ENCODE measurements at regions not wholly inside any gene's neighbourhood (a gene's known extent, or its start where the extent isn't known, plus 50 kb on each side); places are given as distances from the start of the nearest gene placed in this dataset.

GRCh38 chr11:106395716-106396349 is 318.4 kb downstream of the AASDHPPT start:
- DNase-seq (no peak), ATAC-seq (no peak)
- Histone ChIP-seq H3K4me3 (no peak overlapping the region), H3K9me3 (peaks cover 0 to 19% of the 10 kb centered on the region in 2 donors), H3K27ac (no peak overlapping the region), H3K27me3 (no peaks in the 10 kb centered on the region), H3K36me3 (no peaks in the 10 kb centered on the region), H3K4me1 (peaks cover 0 to 3% of the 10 kb centered on the region in 2 donors)
- no peak for TF ChIP-seq CTCF (IDR thresholded peaks at IDR 0.05)
- intact Hi-C loops (cut with DNase I), result no loop called here

DNA sequence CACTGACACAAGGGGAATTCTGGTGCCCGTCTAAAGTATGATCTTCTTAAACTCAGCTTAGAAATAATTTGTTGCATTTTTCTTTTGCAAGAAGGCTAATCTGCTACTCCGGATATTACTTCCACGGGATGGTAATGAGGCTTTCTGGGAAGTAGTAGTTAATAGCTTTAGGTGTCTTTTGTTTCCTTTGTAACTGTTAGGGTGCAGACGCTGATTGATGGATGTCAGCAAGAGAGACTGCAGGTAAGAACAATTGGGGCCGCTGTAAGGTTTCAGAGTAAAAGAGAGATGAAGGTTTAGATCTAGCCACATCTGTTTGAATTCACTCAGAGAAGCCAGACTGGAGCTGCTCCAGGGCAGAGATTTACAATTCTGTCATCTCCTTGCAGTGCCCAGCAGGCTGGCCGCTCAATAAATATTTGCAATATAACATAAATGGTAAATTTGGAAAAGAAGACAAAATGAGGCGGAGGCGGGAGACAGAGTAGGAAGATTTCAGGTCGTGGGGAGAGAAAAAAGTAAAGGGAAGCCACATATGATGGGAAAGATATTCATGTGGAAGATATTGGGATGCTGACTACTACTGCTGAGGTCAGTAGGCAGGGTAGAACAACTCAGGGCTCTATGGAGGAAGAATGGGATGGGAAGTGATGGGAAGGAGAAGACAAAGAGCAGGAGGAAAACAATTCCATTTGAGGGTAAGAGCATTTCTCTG is 320.5 kb downstream of the AASDHPPT start:
- ATAC-seq (no peak), DNase-seq (no peak)
- Histone ChIP-seq H3K36me3 (no peaks in the 10 kb centered on the region), H3K27ac (peak overlapping the region in 1 of 2 donors; percentile 40), H3K27me3 (no peaks in the 10 kb centered on the region), H3K4me3 (no peak overlapping the region), H3K9me3 (peaks cover 0 to 19% of the 10 kb centered on the region in 2 donors), H3K4me1 (no peaks in the 10 kb centered on the region)
- no peak for TF ChIP-seq CTCF (IDR thresholded peaks at IDR 0.05)
- intact Hi-C loops (cut with DNase I), result no loop called here

DNA sequence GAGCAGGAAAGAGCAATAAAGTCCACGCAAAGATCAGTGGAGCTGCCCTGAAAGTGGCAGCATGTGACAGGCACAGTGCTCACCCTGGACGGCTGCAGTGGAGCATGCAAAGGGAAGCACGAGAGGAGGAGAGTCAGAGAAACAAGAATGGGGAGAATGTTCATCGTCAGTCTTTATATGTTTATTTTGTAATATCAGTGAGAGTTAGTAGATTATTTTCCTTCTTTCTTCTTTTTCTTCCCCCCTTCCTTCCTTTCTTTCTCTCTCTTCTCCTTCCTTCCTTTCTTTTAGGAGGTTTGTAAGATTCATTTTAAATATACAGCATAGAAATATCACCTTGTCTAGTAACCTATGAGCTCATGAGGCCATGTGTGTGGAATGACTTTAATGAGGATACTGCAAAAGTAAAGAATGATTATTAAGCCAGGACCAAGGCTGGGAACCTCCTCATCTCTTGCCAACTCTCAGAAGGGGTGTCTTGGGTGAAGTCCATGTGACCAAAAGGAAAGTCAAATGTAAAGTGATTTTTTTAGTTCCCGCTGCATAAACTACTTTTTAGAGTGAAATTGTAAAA is 321.1 kb downstream of the AASDHPPT start:
- ATAC-seq, result peak; percentile 45
- peak overlapping the region in 1 of 2 donors; percentile 40 for H3K27ac ChIP-seq

DNA sequence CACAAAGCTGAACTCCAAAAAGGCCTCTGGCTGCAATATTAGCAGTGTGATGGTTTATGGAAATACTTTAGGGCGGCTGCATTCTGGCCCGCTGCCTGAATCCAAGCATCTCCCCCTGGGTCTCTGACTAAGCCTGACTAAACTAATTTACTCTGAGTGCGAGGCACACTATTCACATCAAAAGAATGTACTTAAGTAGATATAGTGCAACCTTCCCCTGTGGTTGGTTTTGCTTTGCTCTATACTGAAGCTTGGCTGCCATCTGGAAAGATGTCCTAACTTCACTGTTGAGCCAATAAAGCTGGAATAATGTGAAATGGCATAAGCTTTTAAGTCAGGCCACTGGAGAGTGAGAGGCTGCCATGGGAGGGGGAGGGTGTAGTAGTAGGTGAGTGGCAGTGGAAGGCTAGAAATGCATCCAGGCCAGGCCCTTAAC is 321.6 kb downstream of the AASDHPPT start:
- TF ChIP-seq CTCF (IDR thresholded peaks at IDR 0.05), result no peak

More for the DNA sequence above, 321.1 kb downstream of the AASDHPPT start:
- TF ChIP-seq CTCF (IDR thresholded peaks at IDR 0.05), result no peak
- no peaks in the 10 kb centered on the region for H3K4me1 ChIP-seq
- peaks cover 0 to 19% of the 10 kb centered on the region in 2 donors for H3K9me3 ChIP-seq
- intact Hi-C loops (cut with DNase I), result no loop called here
- no peaks in the 10 kb centered on the region for H3K27me3 ChIP-seq
- DNase-seq, result peak in 1 of 4 donors; percentile 2
- no peaks in the 10 kb centered on the region for H3K36me3 ChIP-seq
- H3K4me3 ChIP-seq, result no peak overlapping the region

DNA sequence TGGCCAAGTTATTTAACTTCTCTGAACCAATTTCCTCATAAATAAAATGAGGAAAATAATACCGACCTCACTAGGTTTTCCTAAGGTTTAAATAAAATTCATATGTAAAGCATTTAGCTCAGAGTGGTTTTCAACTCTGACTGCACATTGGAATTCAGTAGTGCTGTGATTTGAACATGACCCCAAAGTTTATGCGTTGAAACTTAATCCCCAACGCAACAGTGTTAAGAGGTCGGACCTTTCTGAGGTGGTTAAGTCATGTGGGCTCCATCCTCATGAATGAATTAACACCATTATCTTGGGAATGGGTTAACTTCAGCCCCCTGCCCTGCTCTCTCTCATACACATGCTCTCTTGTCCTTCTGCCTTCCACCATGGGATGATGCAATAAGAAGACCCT is 322.2 kb downstream of the AASDHPPT start:
- Histone ChIP-seq H3K36me3 (no peaks in the 10 kb centered on the region), H3K4me1 (no peaks in the 10 kb centered on the region), H3K9me3 (peaks cover 0 to 19% of the 10 kb centered on the region in 2 donors), H3K27ac (peak overlapping the region in 1 of 2 donors; percentile 17), H3K27me3 (no peaks in the 10 kb centered on the region), H3K4me3 (no peak overlapping the region)
- ATAC-seq (no peak), DNase-seq (no peak)
- intact Hi-C loops (cut with DNase I), result no loop called here
- no peak for TF ChIP-seq CTCF (IDR thresholded peaks at IDR 0.05)

More for the DNA sequence above, 321.6 kb downstream of the AASDHPPT start:
- H3K27me3 ChIP-seq, result no peaks in the 10 kb centered on the region
- peak; percentile 90 for ATAC-seq
- H3K9me3 ChIP-seq, result peaks cover 0 to 19% of the 10 kb centered on the region in 2 donors
- intact Hi-C loops (cut with DNase I), result no loop called here
- DNase-seq, result peak in 3 of 4 donors; percentile 5 to 68 (median 17)
- H3K4me3 ChIP-seq, result no peak overlapping the region
- H3K36me3 ChIP-seq, result no peaks in the 10 kb centered on the region
- H3K27ac ChIP-seq, result peak overlapping the region in 1 of 2 donors; percentile 40
- H3K4me1 ChIP-seq, result no peaks in the 10 kb centered on the region

All from left lung (tissue), 4 donors.